Psoas muscle (tissue), 7 donors: ENCODE measurements at regions not wholly inside any gene's neighbourhood (a gene's known extent, or its start where the extent isn't known, plus 50 kb on each side); places are given as distances from the start of the nearest gene placed in this dataset.

Experiments used
- ATAC-seq, 4 donors: fragments of 200-7000 bp; cut with Tn5 transposase; one replicate each; pipeline ENCODE4 v1.9.1; 2020; ENCODE audit warnings: moderate library complexity in 3 of 4, mild to moderate bottlenecking in 2 of 4
- DNase-seq, 2 donors: peaks; one replicate each; pipeline ENCODE4 v3.0.0-alpha.2; 2020
- H3K27ac ChIP-seq: fragments of 200-600 bp; one replicate; pipeline ENCODE4 v1.8.0; 2022
- H3K27me3 ChIP-seq, 3 donors: fragments of 200-600 bp in 1 of 3; one replicate each; pipeline versions ENCODE4 v1.6.1 to v1.8.0; 2013 to 2022; ENCODE audit warnings: low read length in 2 of 3, mild to moderate bottlenecking in 2 of 3, moderate library complexity in 1 of 3; ENCODE audit not compliant: insufficient read depth in 3 of 3
- H3K36me3 ChIP-seq, 2 donors: fragments of 200-600 bp in 1 of 2; one replicate each; pipeline versions ENCODE4 v1.6.1 to v1.8.0; 2013 to 2022; ENCODE audit warnings: low read depth in 1 of 2, mild to moderate bottlenecking in 1 of 2, moderate library complexity in 1 of 2; ENCODE audit not compliant: insufficient read depth in 1 of 2
- H3K4me1 ChIP-seq: fragments of 200-600 bp; one replicate; pipeline ENCODE4 v1.8.0; 2022
- H3K4me3 ChIP-seq: fragments of 200-600 bp; one replicate; pipeline ENCODE4 v1.8.0; 2022; ENCODE audit warnings: mild to moderate bottlenecking
- H3K9me3 ChIP-seq: fragments of 200-600 bp; one replicate; pipeline ENCODE4 v1.8.0; 2022
- WGBS, 3 donors: extraction: QIAGEN DNeasy Blood & Tissue Kit; methylation state at CpG; one replicate each; pipeline versions ENCODE4 v1.1.6 to v1.1.7; 2013; 5-methylcytosine and 5-hydroxymethylcytosine counted together
- intact Hi-C, 2 donors: fragments of 100-400 bp; cut with DNase I; formaldehyde crosslinking; loops; one replicate each; pipeline versions ENCODE4 v1.11.0 to v1.14.2; 2022
- TF ChIP-seq, protein P1 (sequence below): fragments of 200-600 bp; IDR thresholded peaks from one replicate; pipeline ENCODE4 v1.8.0; 2022; ENCODE audit warnings: antibody characterized with exemption
- donor health status: healthy with polysubstance abuse.
- donor health status: DM: no; HTN: no; CAD: no; lungs with moderate emphysema.
- donor health status: Bipolar disorder and iron deficiency.
- donor health status: healthy.
- donor health status: DM: yes; HTN: yes; CAD: no.
- donor health status: DM: no; HTN: no; CAD: no.
- donor health status: DM: yes; HTN: yes; CAD: no.

DNA sequence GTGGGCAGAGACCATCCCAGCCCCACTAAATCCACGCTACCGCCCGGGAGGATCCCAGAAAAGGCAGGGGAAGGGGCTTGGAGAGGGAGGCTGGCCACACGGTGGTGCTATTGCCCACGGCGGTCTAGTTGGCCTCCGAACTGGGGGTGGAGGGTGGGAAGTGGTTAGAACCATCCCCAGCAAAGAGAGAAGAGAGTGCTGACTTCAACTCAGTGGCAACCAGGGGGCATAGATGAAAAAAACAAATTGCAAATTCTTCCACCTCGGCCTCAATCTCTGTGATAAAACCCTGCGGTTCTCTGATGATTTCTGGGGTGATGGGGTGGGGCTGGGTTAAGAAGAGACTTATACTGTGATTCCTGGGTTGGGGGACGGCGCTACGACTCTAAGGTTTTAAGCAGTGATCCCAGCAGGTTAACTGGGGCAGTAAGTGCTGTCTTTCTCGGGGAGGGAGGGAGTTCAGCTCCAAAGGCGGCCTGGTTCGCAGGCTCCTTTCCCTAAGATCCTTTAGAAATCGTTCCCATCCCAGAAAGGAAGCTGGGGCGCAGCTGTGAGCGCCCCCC lies 154.5 kb upstream of the LYZL2 start:
- H3K4me1 ChIP-seq, result peaks cover 20% of the 10 kb centered on the region
- no peaks in the 10 kb centered on the region for H3K36me3 ChIP-seq
- no peaks in the 10 kb centered on the region for H3K27me3 ChIP-seq
- intact Hi-C loops, result loop anchor here (1.0 to 10.0 kb wide), 8 partner anchors 247 to 1021 kb away; partner anchors contain the start of genes ZEB1 (in 2 of the 2) and ZNF438 (in 2 of the 2)
- ATAC-seq (peak; percentile 80 to 90 (median 88)), DNase-seq (peak; percentile 86 to 94)
- H3K4me3 ChIP-seq, result peak overlapping the region; percentile 91
- 0 to 5% (median 1%) methylated on average over 18 of the region's 18 CpGs for WGBS, 3 donors
- H3K27ac ChIP-seq, result peak overlapping the region; percentile 92
- TF ChIP-seq, protein P1, sequence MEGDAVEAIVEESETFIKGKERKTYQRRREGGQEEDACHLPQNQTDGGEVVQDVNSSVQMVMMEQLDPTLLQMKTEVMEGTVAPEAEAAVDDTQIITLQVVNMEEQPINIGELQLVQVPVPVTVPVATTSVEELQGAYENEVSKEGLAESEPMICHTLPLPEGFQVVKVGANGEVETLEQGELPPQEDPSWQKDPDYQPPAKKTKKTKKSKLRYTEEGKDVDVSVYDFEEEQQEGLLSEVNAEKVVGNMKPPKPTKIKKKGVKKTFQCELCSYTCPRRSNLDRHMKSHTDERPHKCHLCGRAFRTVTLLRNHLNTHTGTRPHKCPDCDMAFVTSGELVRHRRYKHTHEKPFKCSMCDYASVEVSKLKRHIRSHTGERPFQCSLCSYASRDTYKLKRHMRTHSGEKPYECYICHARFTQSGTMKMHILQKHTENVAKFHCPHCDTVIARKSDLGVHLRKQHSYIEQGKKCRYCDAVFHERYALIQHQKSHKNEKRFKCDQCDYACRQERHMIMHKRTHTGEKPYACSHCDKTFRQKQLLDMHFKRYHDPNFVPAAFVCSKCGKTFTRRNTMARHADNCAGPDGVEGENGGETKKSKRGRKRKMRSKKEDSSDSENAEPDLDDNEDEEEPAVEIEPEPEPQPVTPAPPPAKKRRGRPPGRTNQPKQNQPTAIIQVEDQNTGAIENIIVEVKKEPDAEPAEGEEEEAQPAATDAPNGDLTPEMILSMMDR, result peak; percentile 80
- H3K9me3 ChIP-seq, result no peaks in the 10 kb centered on the region

DNA sequence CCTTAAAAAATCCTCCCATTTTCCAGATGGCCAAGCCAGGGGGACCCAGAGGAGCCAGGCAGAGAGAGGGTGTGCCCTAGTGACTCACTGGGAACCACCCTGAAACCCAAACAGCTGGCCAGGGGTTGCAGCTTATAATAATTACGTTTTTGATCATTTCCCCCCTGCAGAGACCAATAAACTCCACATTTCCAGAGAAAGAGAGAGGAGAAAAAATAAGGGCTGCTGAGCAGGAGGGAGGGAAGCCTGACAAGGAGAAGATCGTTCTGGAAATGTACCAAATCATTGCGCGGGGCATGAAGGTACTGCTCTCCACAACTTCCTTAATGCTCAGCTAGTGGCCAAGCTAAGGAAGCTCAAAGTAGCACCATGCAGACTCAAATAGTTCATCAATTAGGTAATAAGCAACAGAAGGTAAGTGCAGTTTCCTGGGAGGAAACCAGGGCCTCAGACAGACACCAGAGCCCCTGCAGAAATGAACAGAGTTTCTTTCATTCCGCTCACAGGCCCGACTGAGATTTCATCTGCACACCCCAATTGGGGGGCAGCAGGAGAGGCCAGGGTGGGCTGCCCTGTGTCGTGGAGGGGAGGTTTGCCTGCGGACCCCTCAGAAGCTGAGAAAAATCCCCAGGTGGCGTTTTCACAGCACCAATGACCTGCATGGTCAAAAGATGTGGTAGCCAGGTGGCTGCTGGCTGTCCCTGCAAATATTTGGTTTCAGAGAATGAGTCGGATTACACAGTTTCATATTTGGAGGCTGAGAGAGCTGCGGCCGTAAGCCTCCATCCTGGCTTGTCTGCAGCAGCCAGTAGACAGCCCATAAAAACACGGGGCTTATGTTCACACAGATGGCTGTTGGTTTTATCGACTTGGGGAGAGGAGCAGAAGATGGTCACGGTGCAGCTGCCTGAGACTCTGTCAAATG lies 153.2 kb upstream of the LYZL2 start:
- Histone ChIP-seq H3K36me3 (no peaks in the 10 kb centered on the region), H3K27ac (peak overlapping the region; percentile 92), H3K9me3 (no peaks in the 10 kb centered on the region), H3K4me3 (peak overlapping the region; percentile 91), H3K4me1 (peaks cover 20% of the 10 kb centered on the region), H3K27me3 (no peaks in the 10 kb centered on the region)
- ATAC-seq, result peak in 1 of 4 donors; percentile 39
- peak; percentile 59 to 72 for DNase-seq
- intact Hi-C loops, result loop anchor here (10.0 kb wide), 6 partner anchors 252 to 1022 kb away; partner anchors contain the start of genes ZEB1 (in 1 of the 2) and ZNF438 (in 1 of the 2)
- TF ChIP-seq, protein P1, result no peak
- whole genome bisulfite sequencing, 3 donors, result 33 to 44% (median 36%) methylated on average over 15 of the region's 15 CpGs

DNA sequence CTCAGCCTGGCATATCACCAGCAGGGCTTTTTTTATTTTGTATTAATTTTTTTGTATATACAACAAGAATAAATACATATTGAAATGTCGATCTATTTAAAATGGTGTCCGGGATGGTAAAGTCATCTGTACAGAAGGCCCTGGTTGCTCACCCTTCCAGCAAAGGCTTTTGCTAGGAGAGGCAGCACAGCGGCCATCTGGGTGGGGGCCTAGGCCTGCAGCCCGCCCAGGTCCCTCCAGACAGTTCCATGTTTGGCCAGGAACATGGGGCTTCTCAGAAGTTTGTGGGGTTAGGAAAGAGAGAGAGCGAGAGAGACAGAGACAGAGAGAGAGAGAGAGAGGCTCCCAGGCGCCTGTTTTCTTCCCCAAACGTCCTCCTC lies 152.6 kb upstream of the LYZL2 start:
- Histone ChIP-seq H3K9me3 (no peaks in the 10 kb centered on the region), H3K4me1 (peaks cover 20% of the 10 kb centered on the region), H3K27ac (no peak overlapping the region), H3K36me3 (no peaks in the 10 kb centered on the region), H3K27me3 (no peaks in the 10 kb centered on the region), H3K4me3 (no peak overlapping the region)
- DNase-seq (no peak), ATAC-seq (no peak)
- WGBS, 3 donors, result 71 to 75% (median 74%) methylated on average over 7 of the region's 7 CpGs
- TF ChIP-seq, protein P1, result no peak
- intact Hi-C loops, result loop anchor here (10.0 kb wide), 6 partner anchors 253 to 1023 kb away; partner anchors contain the start of genes ZEB1 (in 1 of the 2) and ZNF438 (in 1 of the 2)

DNA sequence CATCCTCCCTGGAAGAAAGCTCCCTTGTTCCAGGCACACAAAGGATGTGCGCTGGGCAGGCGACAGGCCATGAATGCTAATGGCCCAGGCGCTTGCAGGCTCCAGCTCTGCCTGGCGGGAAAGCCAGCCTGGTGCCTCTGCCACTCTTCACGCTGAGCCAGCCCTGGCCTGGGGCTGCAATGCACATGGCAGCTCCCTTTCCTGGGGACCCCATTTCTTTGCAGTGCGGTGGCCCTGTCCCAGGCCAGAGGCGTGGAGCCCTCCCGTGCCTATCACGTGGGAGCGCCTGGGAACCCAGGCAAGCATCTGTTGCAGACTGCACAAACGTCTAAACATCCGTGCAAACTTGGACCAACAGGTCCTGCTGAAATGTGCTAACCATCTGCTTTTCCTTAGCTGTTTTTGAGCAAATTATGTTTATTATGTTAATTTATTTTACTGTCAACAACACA lies 152.1 kb upstream of the LYZL2 start:
- ATAC-seq (no peak), DNase-seq (no peak)
- intact Hi-C loops, result loop anchor here (10.0 kb wide), 6 partner anchors 253 to 1023 kb away; partner anchors contain the start of genes ZEB1 (in 1 of the 2) and ZNF438 (in 1 of the 2)
- no peak overlapping the region for H3K27ac ChIP-seq
- TF ChIP-seq, protein P1, result no peak
- WGBS, 3 donors, result 56 to 78% (median 71%) methylated on average over 12 of the region's 12 CpGs
- H3K27me3 ChIP-seq, result no peaks in the 10 kb centered on the region
- H3K36me3 ChIP-seq, result no peaks in the 10 kb centered on the region
- H3K4me1 ChIP-seq, result peaks cover 20% of the 10 kb centered on the region
- no peaks in the 10 kb centered on the region for H3K9me3 ChIP-seq
- H3K4me3 ChIP-seq, result no peak overlapping the region
